H1 (cell line): ENCODE measurements at regions not wholly inside any gene's neighbourhood (a gene's known extent, or its start where the extent isn't known, plus 50 kb on each side); places are given as distances from the start of the nearest gene placed in this dataset.

ENCODE experiments used
- CTCF ChIA-PET: fragments of 300-600 bp; sonication (Branson Sonifier 250); formaldehyde crosslinking; loops from one replicate; lab custom pipeline; 2021; ENCODE audit not compliant: partially characterized antibody; lab: Charles Lee
- POLR2A ChIA-PET: fragments of 300-600 bp; sonication (Branson Sonifier 250); formaldehyde crosslinking; loops from one replicate; lab custom pipeline; 2021; ENCODE audit warnings: inconsistent platforms; ENCODE audit not compliant: partially characterized antibody; lab: Charles Lee
- DNase-seq, 2 experiments: peaks; one replicate each; pipeline versions ENCODE4 v3.0.0 to v3.0.0-alpha.2; 2010 to 2022; ENCODE audit warnings: low spot score in 2 of 2, low read depth in 1 of 2, mixed read lengths in 1 of 2
- FAIRE-seq: peaks from 2 replicates; lab custom pipeline; 2011; peaks lifted over from hg19 to GRCh38; lab: Jason Lieb, UNC
- H2AFZ ChIP-seq: 2 replicates; pipeline ENCODE4 v1.8.1; 2012; ENCODE audit warnings: low read length, inconsistent platforms
- H2AK5ac ChIP-seq: 2 replicates; pipeline ENCODE4 v1.6.1; 2013; ENCODE audit warnings: low read depth, low read length
- H2BK120ac ChIP-seq: replicated peaks from 2 replicates; pipeline ENCODE3; 2013; ENCODE audit warnings: low read depth, low read length, inconsistent platforms
- H2BK12ac ChIP-seq: 2 replicates; pipeline ENCODE4 v1.6.1; 2013; ENCODE audit warnings: low read depth, low read length
- H2BK15ac ChIP-seq: 2 replicates; pipeline ENCODE4 v1.6.1; 2013; ENCODE audit warnings: low read length
- H2BK20ac ChIP-seq: 2 replicates; pipeline ENCODE4 v1.6.1; 2013; ENCODE audit warnings: low read length
- H2BK5ac ChIP-seq: 2 replicates; pipeline ENCODE4 v1.6.1; 2013; ENCODE audit warnings: low read depth, low read length
- H3K14ac ChIP-seq: 2 replicates; pipeline ENCODE4 v1.6.1; 2013; ENCODE audit warnings: inconsistent platforms; ENCODE audit not compliant: insufficient read length
- H3K18ac ChIP-seq: 2 replicates; pipeline ENCODE4 v1.6.1; 2013; ENCODE audit warnings: low read length; ENCODE audit errors: extremely low read depth
- H3K23ac ChIP-seq: 2 replicates; pipeline ENCODE4 v1.6.1; 2013; ENCODE audit warnings: inconsistent platforms; ENCODE audit not compliant: insufficient read length
- H3K23me2 ChIP-seq: 2 replicates; pipeline ENCODE4 v1.6.1; 2013; ENCODE audit warnings: low read depth, low read length
- H3K27ac ChIP-seq: 2 replicates; pipeline ENCODE4 v1.6.1; 2011; ENCODE audit warnings: low read depth, low read length, inconsistent platforms
- H3K27me3 ChIP-seq, 4 experiments: replicated peaks in 1 of 4; 1 replicate in 1 of 4; 2 replicates in 3 of 4; pipeline versions ENCODE4 v1.6.1 to v1.8.1; 2011 to 2013; ENCODE audit warnings: low read length in 3 of 4, mild to moderate bottlenecking in 3 of 4, inconsistent platforms in 2 of 4, mixed read lengths in 2 of 4, moderate library complexity in 1 of 4; ENCODE audit not compliant: control insufficient read depth in 3 of 4, insufficient read depth in 3 of 4; ENCODE audit errors: extremely low read depth in 1 of 4
- H3K36me3 ChIP-seq, 4 experiments: 2 replicates each; pipeline versions ENCODE4 v1.6.1 to v1.8.1; 2011 to 2013; ENCODE audit warnings: mild to moderate bottlenecking in 4 of 4, low read length in 3 of 4, moderate library complexity in 2 of 4, control low read depth in 1 of 4, inconsistent platforms in 1 of 4; ENCODE audit not compliant: insufficient read depth in 4 of 4, control insufficient read depth in 2 of 4
- H3K4ac ChIP-seq: replicated peaks from 2 replicates; pipeline ENCODE3; 2013; ENCODE audit warnings: low read length, low read depth, mixed read lengths, inconsistent platforms; ENCODE audit not compliant: insufficient read length
- H3K4me1 ChIP-seq, 4 experiments: replicated peaks in 1 of 4; 1 replicate in 1 of 4; 2 replicates in 3 of 4; pipeline versions ENCODE4 v1.6.1 to v1.8.1; 2011 to 2013; ENCODE audit warnings: low read length in 3 of 4, inconsistent platforms in 2 of 4, mixed read lengths in 1 of 4; ENCODE audit not compliant: insufficient read depth in 4 of 4, control insufficient read depth in 3 of 4
- H3K4me2 ChIP-seq, 2 experiments: 2 replicates each; pipeline versions ENCODE4 v1.6.1 to v1.8.1; 2011 to 2013; ENCODE audit warnings: low read depth in 2 of 2, low read length in 2 of 2, control low read depth in 1 of 2, inconsistent platforms in 1 of 2, mild to moderate bottlenecking in 1 of 2; ENCODE audit not compliant: insufficient read depth in 1 of 2
- H3K4me3 ChIP-seq, 4 experiments: fragments of 200-600, 300-600 bp in 1 of 4; sonication (generic), shearing (Covaris generic), sonication (Bioruptor Twin) in 1 of 4; 2 replicates each; pipeline versions ENCODE4 v1.5.1 to v1.8.1; 2011 to 2016; ENCODE audit warnings: low read length in 4 of 4, low read depth in 3 of 4, control low read depth in 2 of 4, inconsistent platforms in 2 of 4, mild to moderate bottlenecking in 2 of 4, mixed read lengths in 1 of 4, moderate library complexity in 1 of 4; ENCODE audit not compliant: insufficient read depth in 2 of 4; ENCODE audit errors: extremely low read depth in 1 of 4
- H3K56ac ChIP-seq: replicated peaks from 2 replicates; pipeline ENCODE3; 2013; ENCODE audit warnings: low read depth, mild to moderate bottlenecking, mixed read lengths, low read length, inconsistent platforms; ENCODE audit not compliant: insufficient read length
- H3K79me1 ChIP-seq: 2 replicates; pipeline ENCODE4 v1.6.1; 2013; ENCODE audit warnings: low read depth, low read length, control low read depth
- H3K79me2 ChIP-seq, 2 experiments: 2 replicates each; pipeline versions ENCODE4 v1.6.1 to v1.8.1; 2012 to 2013; ENCODE audit warnings: low read length in 2 of 2, mild to moderate bottlenecking in 2 of 2, inconsistent platforms in 1 of 2; ENCODE audit not compliant: insufficient read depth in 2 of 2, control insufficient read depth in 1 of 2
- H3K9ac ChIP-seq, 4 experiments: replicated peaks in 1 of 4; 1 replicate in 1 of 4; 2 replicates in 3 of 4; pipeline versions ENCODE4 v1.6.1 to v1.8.1; 2011 to 2013; ENCODE audit warnings: low read depth in 3 of 4, low read length in 3 of 4, control low read depth in 2 of 4, mild to moderate bottlenecking in 2 of 4, moderate library complexity in 2 of 4, inconsistent platforms in 1 of 4; ENCODE audit errors: extremely low read depth in 1 of 4
- H3K9me3 ChIP-seq, 2 experiments: 2 replicates each; pipeline versions ENCODE4 v1.6.1 to v1.8.1; 2012 to 2013; ENCODE audit warnings: mild to moderate bottlenecking in 2 of 2, moderate library complexity in 2 of 2, control low read depth in 1 of 2, inconsistent platforms in 1 of 2, low read depth in 1 of 2, low read length in 1 of 2, mixed read lengths in 1 of 2; ENCODE audit not compliant: insufficient read depth in 2 of 2
- H4K20me1 ChIP-seq, 2 experiments: replicated peaks in 1 of 2; 2 replicates each; pipeline versions ENCODE3 to v1.8.1; 2011 to 2013; ENCODE audit warnings: inconsistent platforms in 2 of 2, low read length in 2 of 2, mild to moderate bottlenecking in 1 of 2; ENCODE audit not compliant: insufficient read depth in 2 of 2, control insufficient read depth in 1 of 2
- H4K5ac ChIP-seq: 2 replicates; pipeline ENCODE4 v1.6.1; 2013; ENCODE audit warnings: low read length, low read depth, mixed read lengths, inconsistent platforms; ENCODE audit not compliant: insufficient read length
- H4K8ac ChIP-seq: 2 replicates; pipeline ENCODE4 v1.8.0; 2013; ENCODE audit warnings: mild to moderate bottlenecking, moderate library complexity, low read length, inconsistent platforms; ENCODE audit not compliant: insufficient read depth; ENCODE audit errors: extremely low read depth
- H4K91ac ChIP-seq: replicated peaks from 2 replicates; pipeline ENCODE3; 2013; ENCODE audit warnings: low read length, mixed read lengths, inconsistent platforms; ENCODE audit not compliant: insufficient read length
- ATF3 ChIP-seq: IDR thresholded peaks from 2 replicates; pipeline ENCODE4 v1.6.1; 2011; ENCODE audit warnings: low read depth, mild to moderate bottlenecking, low read length; ENCODE audit not compliant: insufficient read depth
- HDAC2 ChIP-seq, 2 experiments: fragments of 300-600 bp in 1 of 2; sonication (generic) in 1 of 2; IDR thresholded peaks; 2 replicates each; pipeline ENCODE4 v1.6.1; 2011 to 2012; ENCODE audit warnings: low read depth in 2 of 2, low read length in 2 of 2, mild to moderate bottlenecking in 2 of 2, moderate library complexity in 2 of 2, borderline replicate concordance in 1 of 2, inconsistent platforms in 1 of 2
- KDM5A ChIP-seq: fragments of 200-600 bp; IDR thresholded peaks from 2 replicates; pipeline ENCODE4 v1.7.1; 2012; ENCODE audit warnings: mild to moderate bottlenecking, low read length, inconsistent platforms, mixed read lengths
- NANOG ChIP-seq: IDR thresholded peaks from 2 replicates; pipeline ENCODE4 v1.6.1; 2011; ENCODE audit warnings: low read length, low read depth, mild to moderate bottlenecking, inconsistent platforms; ENCODE audit not compliant: insufficient read depth, poor library complexity, severe bottlenecking
- TCF12 ChIP-seq: IDR thresholded peaks from 2 replicates; pipeline ENCODE4 v1.6.1; 2011; ENCODE audit warnings: low read depth, mild to moderate bottlenecking, low read length
- WGBS, 2 experiments: shearing (Covaris generic) in 1 of 2; methylation state at CpG; one replicate each; pipeline versions ENCODE4 v1.1.6 to v1.1.7; 2013 to 2015; ENCODE audit warnings: low lambda C conversion rate in 2 of 2, mixed read lengths in 2 of 2, inconsistent platforms in 1 of 2, low coverage in 1 of 2, missing lambda C conversion rate in 1 of 2; ENCODE audit not compliant: insufficient replicate concordance in 2 of 2, insufficient coverage in 1 of 2, insufficient read length in 1 of 2; ENCODE audit errors: extremely low coverage in 1 of 2, missing lambda C conversion rate in 1 of 2; 5-methylcytosine and 5-hydroxymethylcytosine counted together
- TF ChIP-seq, protein P1 (sequence below), 3 experiments: IDR thresholded peaks; 1 replicate in 2 of 3; 2 replicates in 1 of 3; pipeline versions ENCODE4 v1.5.1 to v1.6.1; 2011; ENCODE audit warnings: low read length in 3 of 3, mild to moderate bottlenecking in 3 of 3, inconsistent platforms in 2 of 3, low read depth in 1 of 3, moderate library complexity in 1 of 3; ENCODE audit not compliant: insufficient read depth in 1 of 3; ENCODE audit errors: control extremely low read depth in 1 of 3

GRCh38 chr13:90952326-90952725 lies 395.2 kb upstream of the MIR17HG start:
- no peak overlapping the region for H4K91ac ChIP-seq
- H3K36me3 ChIP-seq: no peaks in the 10 kb centered on the region
- no peaks in the 10 kb centered on the region for H3K27me3 ChIP-seq
- H3K79me1 ChIP-seq: no peaks in the 10 kb centered on the region
- no peak overlapping the region for H3K4me3 ChIP-seq
- H3K23me2 ChIP-seq: no peaks in the 10 kb centered on the region
- FAIRE-seq (no peak), DNase-seq (no peak)
- H2BK20ac ChIP-seq: no peak overlapping the region
- CTCF ChIA-PET: interaction anchor here (2.3 kb wide), 1 partner anchor 16 kb away, joined by 8 read pairs; no protein-coding TSS in a partner anchor
- H3K9me3 ChIP-seq: no peaks in the 10 kb centered on the region
- no peaks in the 10 kb centered on the region for H3K79me2 ChIP-seq
- H3K4me1 ChIP-seq: no peaks in the 10 kb centered on the region
- H3K27ac ChIP-seq: no peak overlapping the region
- H3K23ac ChIP-seq: no peak overlapping the region
- H4K5ac ChIP-seq: no peak overlapping the region
- no peak overlapping the region for H2AK5ac ChIP-seq
- H4K8ac ChIP-seq: no peak overlapping the region
- no peaks in the 10 kb centered on the region for H4K20me1 ChIP-seq
- no peak overlapping the region for H3K56ac ChIP-seq
- H3K18ac ChIP-seq: no peak overlapping the region
- no peak overlapping the region for H3K4ac ChIP-seq
- POLR2A ChIA-PET: no interaction called here
- no peak overlapping the region for H2AFZ ChIP-seq
- TF ChIP-seq TCF12 (no peak), ATF3 (no peak), KDM5A (no peak), HDAC2 (IDR thresholded peaks at IDR 0.05; ENCODE audit: borderline replicate concordance in 1 of 2, low read depth in 2 of 2, low read length in 2 of 2) (no peak), NANOG (no peak)
- TF ChIP-seq, protein P1, sequence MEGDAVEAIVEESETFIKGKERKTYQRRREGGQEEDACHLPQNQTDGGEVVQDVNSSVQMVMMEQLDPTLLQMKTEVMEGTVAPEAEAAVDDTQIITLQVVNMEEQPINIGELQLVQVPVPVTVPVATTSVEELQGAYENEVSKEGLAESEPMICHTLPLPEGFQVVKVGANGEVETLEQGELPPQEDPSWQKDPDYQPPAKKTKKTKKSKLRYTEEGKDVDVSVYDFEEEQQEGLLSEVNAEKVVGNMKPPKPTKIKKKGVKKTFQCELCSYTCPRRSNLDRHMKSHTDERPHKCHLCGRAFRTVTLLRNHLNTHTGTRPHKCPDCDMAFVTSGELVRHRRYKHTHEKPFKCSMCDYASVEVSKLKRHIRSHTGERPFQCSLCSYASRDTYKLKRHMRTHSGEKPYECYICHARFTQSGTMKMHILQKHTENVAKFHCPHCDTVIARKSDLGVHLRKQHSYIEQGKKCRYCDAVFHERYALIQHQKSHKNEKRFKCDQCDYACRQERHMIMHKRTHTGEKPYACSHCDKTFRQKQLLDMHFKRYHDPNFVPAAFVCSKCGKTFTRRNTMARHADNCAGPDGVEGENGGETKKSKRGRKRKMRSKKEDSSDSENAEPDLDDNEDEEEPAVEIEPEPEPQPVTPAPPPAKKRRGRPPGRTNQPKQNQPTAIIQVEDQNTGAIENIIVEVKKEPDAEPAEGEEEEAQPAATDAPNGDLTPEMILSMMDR (IDR thresholded peaks at IDR 0.05; ENCODE audit: control extremely low read depth in 1 of 3, insufficient read depth in 1 of 3, low read depth in 1 of 3, low read length in 3 of 3): no peak
- no peak overlapping the region for H2BK5ac ChIP-seq
- no peak overlapping the region for H2BK120ac ChIP-seq
- WGBS, 2 experiments: 100% methylated on average over 1 of the region's 1 CpG; no CpG with 5 or more reads in 1 of the 2 experiments
- H3K9ac ChIP-seq: no peak overlapping the region
- no peak overlapping the region for H2BK15ac ChIP-seq
- H3K14ac ChIP-seq: no peak overlapping the region
- H3K4me2 ChIP-seq: no peak overlapping the region
- no peak overlapping the region for H2BK12ac ChIP-seq
